Activated CD8-positive, alpha-beta memory T cell treated with anti-CD3 and anti-CD28 coated beads, Interleukin-2, amount 10 ng/mL, durations not matched to agents 7 days and 5 days (primary cell): ENCODE measurements at regions not wholly inside any gene's neighbourhood (a gene's known extent, or its start where the extent isn't known, plus 50 kb on each side); places are given as distances from the start of the nearest gene placed in this dataset.

Experiments used
- ATAC-seq: fragments of 150-1000 bp; cut with Tn5 transposase; one replicate; pipeline ENCODE4 v1.10.0; 2021; ENCODE audit warnings: moderate library complexity
- CTCF ChIA-PET: fragments of 350-600 bp; sonication (Branson Sonifier 250); formaldehyde crosslinking; loops from one replicate; lab custom pipeline; 2021; ENCODE audit warnings: antibody characterized with exemption; lab: Charles Lee
- DNase-seq: peaks from one replicate; pipeline ENCODE4 v3.0.0-alpha.2; 2020
- H3K27ac Mint-ChIP-seq: one replicate; pipeline ENCODE4 v1.8.0; 2021; ENCODE audit warnings: mild to moderate bottlenecking, mixed read lengths
- H3K27me3 Mint-ChIP-seq: one replicate; pipeline ENCODE4 v1.8.0; 2021; ENCODE audit warnings: mixed read lengths
- H3K36me3 Mint-ChIP-seq: one replicate; pipeline ENCODE4 v1.8.0; 2021; ENCODE audit warnings: mild to moderate bottlenecking, mixed read lengths
- H3K4me1 Mint-ChIP-seq: one replicate; pipeline ENCODE4 v1.8.0; 2021; ENCODE audit warnings: mixed read lengths
- H3K4me3 Mint-ChIP-seq: one replicate; pipeline ENCODE4 v1.8.0; 2021; ENCODE audit warnings: mild to moderate bottlenecking, moderate library complexity, mixed read lengths
- H3K9me3 Mint-ChIP-seq: one replicate; pipeline ENCODE4 v1.8.0; 2022; ENCODE audit warnings: low read depth, mixed read lengths

DNA sequence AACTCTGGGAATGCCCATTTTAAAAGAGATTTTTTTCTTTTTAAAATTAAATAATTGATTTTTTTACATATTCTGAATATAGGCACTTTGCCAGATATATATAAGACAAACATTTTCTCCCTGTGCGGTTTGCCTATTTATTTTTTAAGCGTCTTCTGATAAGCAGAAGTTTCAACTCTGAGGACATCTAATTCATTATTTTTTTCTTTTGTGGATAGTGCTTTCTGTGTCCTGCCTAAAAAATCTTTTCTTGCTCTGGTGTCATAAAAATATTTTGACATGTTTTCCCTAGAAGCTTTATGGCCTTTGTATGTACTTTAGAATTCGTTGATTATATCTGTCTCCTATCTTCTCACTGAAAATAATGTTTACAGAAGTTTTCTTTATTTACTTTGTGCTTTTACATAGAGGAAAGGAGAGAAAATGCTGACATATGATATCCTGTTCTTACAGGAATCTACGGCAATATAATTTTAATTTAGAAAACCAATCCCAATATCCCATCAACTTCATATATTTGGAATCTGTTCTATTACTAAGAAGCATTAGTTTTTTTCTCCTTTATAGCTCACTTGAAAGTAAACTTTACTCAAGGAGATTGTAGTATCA lies 111.9 kb upstream of the EFNA5 start:
- CTCF ChIA-PET = no interaction called here
- no peak for DNase-seq
- no peaks in the 10 kb centered on the region for H3K36me3 Mint-ChIP-seq
- H3K4me3 Mint-ChIP-seq = no peak overlapping the region
- H3K27ac Mint-ChIP-seq = no peak overlapping the region
- H3K4me1 Mint-ChIP-seq = no peaks in the 10 kb centered on the region
- no peak for ATAC-seq
- H3K9me3 Mint-ChIP-seq = no peaks in the 10 kb centered on the region
- H3K27me3 Mint-ChIP-seq = peaks cover 9% of the 10 kb centered on the region

DNA sequence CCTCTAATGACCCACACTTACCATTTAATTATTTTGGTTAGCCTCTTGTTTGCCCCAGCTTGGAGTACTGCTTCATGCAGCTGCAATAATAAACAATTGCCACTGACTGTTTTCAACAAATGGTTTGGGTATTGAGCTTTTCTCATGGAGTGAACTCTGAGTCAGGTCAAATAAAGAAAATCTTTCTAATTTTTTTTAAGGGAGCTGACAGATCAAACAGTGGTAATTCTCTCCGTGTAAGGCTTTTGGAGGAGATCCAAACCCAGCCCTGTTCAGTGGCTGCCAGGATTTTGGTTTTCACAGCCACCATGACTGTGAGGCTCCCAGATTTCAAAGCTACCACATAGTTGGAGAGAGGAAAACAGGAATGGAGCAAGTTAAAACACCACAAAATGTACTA lies 110.7 kb upstream of the EFNA5 start:
- H3K27ac Mint-ChIP-seq = no peak overlapping the region
- no peak for ATAC-seq
- CTCF ChIA-PET = no interaction called here
- no peak overlapping the region for H3K4me3 Mint-ChIP-seq
- H3K4me1 Mint-ChIP-seq = no peaks in the 10 kb centered on the region
- no peaks in the 10 kb centered on the region for H3K36me3 Mint-ChIP-seq
- no peak for DNase-seq
- peaks cover 8% of the 10 kb centered on the region for H3K27me3 Mint-ChIP-seq
- no peaks in the 10 kb centered on the region for H3K9me3 Mint-ChIP-seq

DNA sequence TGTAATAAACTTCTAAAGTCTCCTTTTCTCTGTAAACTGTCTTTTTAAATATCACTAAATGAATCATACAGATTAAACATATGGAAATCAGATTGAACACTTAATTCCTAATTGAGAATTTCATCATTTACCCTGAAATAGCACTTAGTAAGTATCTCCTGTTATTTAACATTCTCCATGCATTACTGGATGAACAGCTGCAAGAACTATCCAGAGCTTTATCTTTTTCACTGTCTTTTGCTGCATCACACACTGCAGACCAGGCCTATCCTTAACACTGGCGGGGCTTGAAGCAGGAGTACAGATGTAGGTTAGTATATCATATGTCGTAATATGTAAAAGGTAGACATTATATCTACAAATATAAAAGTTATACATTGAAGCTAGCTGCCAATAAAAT lies 108.7 kb upstream of the EFNA5 start:
- Mint-ChIP-seq H3K36me3 (no peaks in the 10 kb centered on the region), H3K27ac (no peak overlapping the region), H3K27me3 (peaks cover 8% of the 10 kb centered on the region), H3K4me1 (no peaks in the 10 kb centered on the region), H3K9me3 (no peaks in the 10 kb centered on the region), H3K4me3 (no peak overlapping the region)
- CTCF ChIA-PET = no interaction called here
- DNase-seq (no peak), ATAC-seq (no peak)

DNA sequence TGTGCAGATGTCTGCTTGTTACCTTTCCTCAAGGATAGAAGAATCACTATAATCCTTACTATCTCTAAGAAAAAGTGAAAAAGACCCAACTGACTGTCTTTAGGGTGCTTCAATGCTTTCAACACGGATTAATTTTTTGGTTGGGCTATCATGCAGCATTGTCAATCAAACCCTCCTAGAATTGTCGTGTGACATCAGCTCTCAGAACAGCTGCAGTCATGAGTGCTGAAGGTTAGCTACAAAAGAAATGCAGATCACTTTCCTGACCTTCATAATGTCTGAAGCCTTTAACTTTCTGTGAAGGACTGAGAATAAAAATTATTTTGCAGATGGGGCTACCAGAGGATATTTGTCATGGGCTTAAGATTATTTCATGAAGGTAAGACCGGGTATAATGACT lies 107.9 kb upstream of the EFNA5 start:
- ATAC-seq (no peak), DNase-seq (no peak)
- Mint-ChIP-seq H3K27me3 (peaks cover 8% of the 10 kb centered on the region), H3K4me1 (no peaks in the 10 kb centered on the region), H3K9me3 (no peaks in the 10 kb centered on the region), H3K27ac (no peak overlapping the region), H3K36me3 (no peaks in the 10 kb centered on the region), H3K4me3 (no peak overlapping the region)
- CTCF ChIA-PET = no interaction called here

DNA sequence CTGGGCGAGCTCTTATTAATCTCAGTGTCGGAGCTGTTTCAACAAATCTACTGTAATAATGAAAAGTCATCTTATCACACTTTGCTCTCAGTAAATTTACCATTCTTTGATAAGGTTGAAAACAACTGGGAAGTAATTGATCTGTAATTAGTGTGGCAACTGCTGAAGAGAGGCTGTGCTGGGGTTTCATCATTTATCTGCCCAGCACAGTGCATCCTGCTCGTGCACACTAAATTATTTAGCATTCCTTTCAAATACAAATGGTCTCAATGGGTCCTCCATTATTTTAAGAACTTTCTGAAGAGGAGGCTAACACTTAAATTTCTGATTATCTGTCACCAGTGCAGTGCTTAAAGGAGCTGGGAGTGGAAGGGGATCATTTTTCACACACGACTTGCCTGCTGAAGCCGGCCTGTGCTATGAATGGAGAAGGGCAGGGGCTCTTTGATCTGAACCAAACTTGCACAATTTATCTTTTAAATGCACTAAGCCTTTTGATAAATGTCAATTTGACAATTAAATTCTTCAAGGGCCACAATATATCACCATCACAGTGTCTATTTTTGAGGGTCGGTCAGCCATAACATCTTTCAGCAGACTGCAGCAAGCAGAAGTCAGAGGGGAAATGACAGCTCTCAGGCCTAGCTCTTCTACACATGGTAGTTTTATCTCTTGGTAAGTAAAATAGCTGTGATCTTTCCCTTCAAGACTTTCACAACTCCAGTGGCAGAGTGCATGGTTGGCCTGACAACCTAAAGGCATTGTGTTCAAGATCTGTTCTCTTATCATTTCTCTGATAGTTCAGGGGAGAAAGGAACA lies 106.4 kb upstream of the EFNA5 start:
- Mint-ChIP-seq H3K27me3 (peaks cover 11% of the 10 kb centered on the region), H3K9me3 (no peaks in the 10 kb centered on the region)
- CTCF ChIA-PET = no interaction called here

DNA sequence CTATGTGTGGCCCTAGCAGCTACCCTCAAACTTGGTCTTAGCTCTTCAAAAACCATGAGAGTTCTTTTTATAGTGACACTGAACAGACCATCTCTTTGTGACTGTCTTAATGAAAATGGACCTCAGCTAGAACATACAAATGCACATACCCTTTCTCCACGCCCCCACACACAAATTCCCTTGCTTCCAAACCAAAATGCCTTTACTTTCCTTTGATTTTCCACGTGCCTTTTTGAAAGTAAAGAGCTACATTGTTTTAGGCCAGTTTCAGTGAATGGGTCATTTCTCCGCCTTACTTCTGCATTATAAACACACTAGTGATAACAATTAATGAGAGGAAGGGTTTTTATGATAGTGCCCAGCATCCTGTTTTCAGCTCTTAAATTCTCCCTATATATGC lies 105.8 kb upstream of the EFNA5 start:
- H3K4me3 Mint-ChIP-seq = no peak overlapping the region
- no peak overlapping the region for H3K27ac Mint-ChIP-seq
- no peaks in the 10 kb centered on the region for H3K36me3 Mint-ChIP-seq
- no peak for ATAC-seq
- no peak for DNase-seq
- CTCF ChIA-PET = no interaction called here
- H3K4me1 Mint-ChIP-seq = no peaks in the 10 kb centered on the region
- H3K9me3 Mint-ChIP-seq = no peaks in the 10 kb centered on the region
- peaks cover 17% of the 10 kb centered on the region for H3K27me3 Mint-ChIP-seq

More for the DNA sequence above, 106.4 kb upstream of the EFNA5 start:
- H3K4me3 Mint-ChIP-seq = no peak overlapping the region
- no peaks in the 10 kb centered on the region for H3K4me1 Mint-ChIP-seq
- ATAC-seq (no peak), DNase-seq (no peak)
- H3K27ac Mint-ChIP-seq = no peak overlapping the region
- H3K36me3 Mint-ChIP-seq = no peaks in the 10 kb centered on the region

DNA sequence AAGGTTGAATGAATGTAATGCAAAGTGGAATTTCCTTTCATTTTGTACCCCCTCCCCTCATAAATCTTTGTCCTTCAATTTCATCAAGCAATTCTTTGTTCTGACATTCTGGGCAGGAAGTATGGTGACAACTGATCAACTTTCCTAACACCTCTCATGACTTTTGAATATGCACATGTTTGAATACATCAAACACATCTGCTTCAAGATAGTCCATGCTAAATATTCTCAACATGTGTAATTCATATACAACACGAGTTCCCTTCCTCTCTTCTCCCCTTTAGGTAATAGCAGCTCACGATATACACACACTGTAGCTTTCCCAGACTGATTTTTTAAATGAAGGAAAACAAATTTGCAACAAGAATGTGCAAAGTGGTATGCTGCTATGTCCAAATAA lies 103.6 kb upstream of the EFNA5 start:
- no peak overlapping the region for H3K4me3 Mint-ChIP-seq
- H3K36me3 Mint-ChIP-seq = no peaks in the 10 kb centered on the region
- ATAC-seq = no peak
- H3K27me3 Mint-ChIP-seq = peaks cover 23% of the 10 kb centered on the region
- CTCF ChIA-PET = no interaction called here
- no peaks in the 10 kb centered on the region for H3K9me3 Mint-ChIP-seq
- no peak overlapping the region for H3K27ac Mint-ChIP-seq
- H3K4me1 Mint-ChIP-seq = no peaks in the 10 kb centered on the region
- no peak for DNase-seq

DNA sequence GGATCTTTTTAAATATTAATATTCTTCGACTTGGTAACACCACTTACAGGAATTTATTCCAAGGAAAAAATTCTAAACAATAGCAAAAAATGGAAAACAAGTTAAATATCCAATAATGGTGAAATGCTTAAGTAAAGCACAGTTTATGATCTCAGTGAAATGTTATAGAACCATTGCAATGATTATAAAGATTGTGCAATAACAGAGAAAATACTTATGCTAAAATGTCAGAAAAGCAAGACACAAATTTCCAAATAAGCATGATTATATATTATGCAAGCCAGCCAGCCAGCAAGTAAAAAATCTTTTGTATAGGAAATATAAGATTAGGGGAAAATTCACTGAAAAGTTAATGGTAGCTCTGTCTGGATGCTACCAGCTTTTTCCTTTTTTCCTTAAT lies 102.7 kb upstream of the EFNA5 start:
- peaks cover 27% of the 10 kb centered on the region for H3K27me3 Mint-ChIP-seq
- DNase-seq (no peak), ATAC-seq (no peak)
- no peak overlapping the region for H3K27ac Mint-ChIP-seq
- CTCF ChIA-PET = no interaction called here
- H3K36me3 Mint-ChIP-seq = no peaks in the 10 kb centered on the region
- H3K4me1 Mint-ChIP-seq = no peaks in the 10 kb centered on the region
- H3K4me3 Mint-ChIP-seq = no peak overlapping the region
- H3K9me3 Mint-ChIP-seq = no peaks in the 10 kb centered on the region

DNA sequence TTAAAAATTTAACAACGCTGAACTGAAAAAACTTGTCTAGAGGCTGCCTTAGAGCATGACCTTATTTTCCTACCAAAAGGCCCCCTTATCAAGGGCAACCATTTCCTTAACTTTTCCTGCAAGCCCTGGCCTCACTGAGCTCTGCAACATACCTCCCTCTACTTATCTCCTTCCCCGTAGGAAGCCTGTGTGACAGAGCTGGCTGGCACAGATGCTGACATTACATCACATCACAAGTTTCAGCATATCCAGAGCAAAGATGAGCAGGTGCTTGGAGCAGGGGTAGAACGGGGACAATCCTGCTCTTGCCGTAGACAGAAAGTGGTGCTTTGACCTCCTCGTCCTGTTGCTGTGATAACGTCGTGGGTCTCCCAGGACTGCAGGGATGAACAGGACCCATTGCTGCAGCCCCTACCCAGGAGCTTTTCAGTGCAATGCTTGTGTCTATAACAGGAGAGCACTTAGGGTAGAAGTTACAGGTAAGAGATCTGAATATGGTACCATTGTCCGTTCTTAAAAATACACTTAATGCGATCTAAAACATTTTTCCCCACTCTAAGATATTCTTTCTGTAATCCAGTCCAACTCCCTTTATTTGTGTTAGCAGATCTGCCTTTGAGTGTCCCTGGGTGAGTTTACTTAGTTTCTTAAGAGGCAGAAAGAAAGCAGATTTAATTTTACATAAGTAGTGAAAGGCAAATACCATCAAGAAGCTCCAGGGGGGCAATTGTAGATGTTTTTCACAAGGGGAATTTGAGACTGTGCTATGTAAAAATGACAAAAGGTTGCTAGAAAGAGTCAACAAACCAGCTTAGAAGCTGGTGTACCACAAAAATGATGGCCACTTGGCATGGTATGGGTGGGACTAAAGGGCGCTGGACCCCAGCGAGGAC lies 101.9 kb upstream of the EFNA5 start:
- Mint-ChIP-seq H3K9me3 (no peaks in the 10 kb centered on the region), H3K4me3 (no peak overlapping the region), H3K4me1 (no peaks in the 10 kb centered on the region), H3K27me3 (peaks cover 27% of the 10 kb centered on the region), H3K27ac (no peak overlapping the region), H3K36me3 (no peaks in the 10 kb centered on the region)
- DNase-seq = no peak
- ATAC-seq = no peak
- CTCF ChIA-PET = no interaction called here

DNA sequence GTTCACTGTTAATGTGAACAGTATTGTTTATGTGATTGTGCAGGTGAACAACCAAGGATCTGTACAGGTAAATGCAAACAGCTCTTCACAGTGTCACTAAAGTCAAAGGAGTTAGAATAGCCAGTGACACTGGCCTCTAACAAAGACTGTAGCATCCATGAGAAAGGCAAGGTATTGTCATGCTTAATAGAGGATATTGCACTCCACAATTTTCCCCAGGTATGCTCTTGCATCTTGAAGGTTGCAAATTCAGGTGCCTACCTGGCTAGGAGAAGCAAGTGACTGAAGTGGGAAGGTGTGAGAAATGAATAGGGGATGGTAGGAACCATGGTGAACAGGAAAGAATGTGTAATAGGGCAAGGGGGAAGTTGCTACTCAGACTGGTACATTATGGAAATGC lies 101.2 kb upstream of the EFNA5 start:
- Mint-ChIP-seq H3K27me3 (peaks cover 27% of the 10 kb centered on the region), H3K4me1 (no peaks in the 10 kb centered on the region), H3K36me3 (no peaks in the 10 kb centered on the region), H3K9me3 (no peaks in the 10 kb centered on the region), H3K27ac (no peak overlapping the region), H3K4me3 (no peak overlapping the region)
- CTCF ChIA-PET = no interaction called here
- no peak for DNase-seq
- no peak for ATAC-seq

DNA sequence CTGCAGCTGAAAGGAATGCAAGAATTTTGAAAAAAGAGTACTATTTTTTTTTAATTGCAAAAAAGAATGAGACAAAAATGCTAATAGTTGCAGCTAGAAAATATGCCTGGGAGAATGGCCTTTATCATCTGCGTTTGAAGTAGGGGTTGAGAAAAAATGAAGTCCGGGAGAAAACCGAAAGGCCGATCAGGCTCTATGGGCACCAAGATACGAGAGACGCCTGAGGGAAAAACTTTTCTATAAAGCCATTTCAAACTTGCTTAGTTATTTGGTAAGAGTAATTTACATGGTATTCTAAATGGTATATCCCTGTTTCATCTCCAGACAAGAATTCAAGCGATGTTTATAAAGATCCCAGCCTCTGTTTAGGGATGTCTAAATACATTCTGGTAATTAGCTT lies 99.3 kb upstream of the EFNA5 start:
- ATAC-seq (no peak), DNase-seq (no peak)
- Mint-ChIP-seq H3K9me3 (no peaks in the 10 kb centered on the region), H3K27ac (no peak overlapping the region), H3K27me3 (peaks cover 27% of the 10 kb centered on the region), H3K4me1 (no peaks in the 10 kb centered on the region), H3K36me3 (no peaks in the 10 kb centered on the region), H3K4me3 (no peak overlapping the region)
- CTCF ChIA-PET = no interaction called here

DNA sequence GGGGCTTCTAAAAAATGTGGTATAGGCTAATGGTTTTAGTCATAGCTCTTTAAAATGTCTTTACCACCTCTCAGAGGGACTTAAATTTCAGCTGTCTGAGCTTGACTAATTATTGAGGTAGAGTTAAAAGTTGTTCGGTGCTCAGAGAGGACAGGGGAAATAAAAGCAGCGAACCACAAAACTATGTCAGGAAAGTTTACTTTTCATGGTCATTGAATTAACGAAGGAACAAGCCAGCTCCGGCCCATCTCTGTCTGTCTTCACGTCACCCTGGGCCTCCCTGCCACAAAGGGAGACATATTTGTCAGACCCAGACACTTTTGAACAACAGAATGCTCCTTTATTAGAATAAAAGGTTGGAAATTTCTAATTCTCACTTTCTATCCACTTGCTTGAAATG lies 98.8 kb upstream of the EFNA5 start:
- CTCF ChIA-PET = no interaction called here
- Mint-ChIP-seq H3K27ac (no peak overlapping the region), H3K4me1 (no peaks in the 10 kb centered on the region), H3K4me3 (no peak overlapping the region), H3K36me3 (no peaks in the 10 kb centered on the region), H3K27me3 (peaks cover 27% of the 10 kb centered on the region), H3K9me3 (no peaks in the 10 kb centered on the region)
- ATAC-seq (no peak), DNase-seq (no peak)

DNA sequence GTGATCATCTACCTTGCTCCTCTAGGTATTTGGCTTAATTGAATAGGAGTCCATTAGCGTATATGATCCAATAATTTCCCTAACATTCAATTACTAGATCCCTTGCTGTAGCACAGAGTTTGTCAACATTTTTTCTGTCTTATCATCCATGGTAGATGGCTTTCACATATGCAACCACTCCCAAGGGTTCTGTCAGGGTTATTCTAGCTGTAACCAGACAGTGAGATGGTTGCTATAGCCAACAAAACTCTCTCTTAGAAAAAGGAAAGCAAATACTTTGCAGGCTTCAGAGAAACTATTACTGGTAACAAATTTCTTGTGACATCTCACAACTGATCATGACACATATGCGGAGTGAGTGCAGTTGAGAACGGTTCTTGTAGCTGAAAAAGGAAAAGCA lies 96.2 kb upstream of the EFNA5 start:
- H3K4me1 Mint-ChIP-seq = no peaks in the 10 kb centered on the region
- no peak for ATAC-seq
- CTCF ChIA-PET = no interaction called here
- H3K9me3 Mint-ChIP-seq = no peaks in the 10 kb centered on the region
- H3K4me3 Mint-ChIP-seq = no peak overlapping the region
- no peak for DNase-seq
- H3K27me3 Mint-ChIP-seq = peaks cover 20% of the 10 kb centered on the region
- no peaks in the 10 kb centered on the region for H3K36me3 Mint-ChIP-seq
- no peak overlapping the region for H3K27ac Mint-ChIP-seq

DNA sequence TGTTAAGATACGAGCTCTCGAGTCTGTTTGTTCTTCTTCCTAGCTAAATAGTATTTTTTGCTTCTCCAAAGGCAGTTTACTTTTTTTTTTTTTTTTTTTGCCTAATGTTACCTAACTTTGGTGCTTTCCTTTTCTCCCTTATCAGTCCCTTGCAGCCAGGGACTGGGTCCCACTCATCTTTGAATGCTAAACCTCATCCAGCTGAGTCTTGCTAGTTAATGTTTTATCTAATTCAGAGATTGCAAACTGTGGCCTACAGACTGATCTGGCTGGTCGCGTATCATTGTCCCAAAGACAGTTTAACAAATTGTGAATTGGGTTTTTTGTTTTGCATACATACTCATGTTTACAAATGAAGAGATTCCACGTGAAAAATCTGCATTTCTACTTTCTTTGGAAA lies 95.7 kb upstream of the EFNA5 start:
- Mint-ChIP-seq H3K9me3 (no peaks in the 10 kb centered on the region), H3K4me3 (no peak overlapping the region), H3K4me1 (no peaks in the 10 kb centered on the region), H3K27me3 (peaks cover 14% of the 10 kb centered on the region), H3K27ac (no peak overlapping the region), H3K36me3 (no peaks in the 10 kb centered on the region)
- no peak for ATAC-seq
- CTCF ChIA-PET = no interaction called here
- DNase-seq = no peak
